GM12872 (cell line): ENCODE measurements at regions not wholly inside any gene's neighbourhood (a gene's known extent, or its start where the extent isn't known, plus 50 kb on each side); places are given as distances from the start of the nearest gene placed in this dataset.

Experiments used
- CTCF ChIP-seq: IDR thresholded peaks from 3 replicates; pipeline ENCODE4 v1.5.1; 2011; ENCODE audit warnings: low read depth, mild to moderate bottlenecking, low read length, moderate library complexity; ENCODE audit not compliant: insufficient read depth

- TF ChIP-seq CTCF: no peak
Measured at GRCh38 chr2:103789381-103790095, 1027.7 kb downstream of the TMEM182 start.

GRCh38 chr2:103792042-103792441, 1030.2 kb downstream of the TMEM182 start:
- TF ChIP-seq CTCF: no peak

GRCh38 chr2:103798291-103798690, 1036.5 kb downstream of the TMEM182 start:
- no peak for TF ChIP-seq CTCF

GRCh38 chr2:103804013-103804412, 1042.2 kb downstream of the TMEM182 start:
- TF ChIP-seq CTCF: no peak

GRCh38 chr2:103805746-103806145, 1043.9 kb downstream of the TMEM182 start:
- no peak for TF ChIP-seq CTCF

GRCh38 chr2:103808814-103809213, 1045.1 kb upstream of the POU3F3 start:
- no peak for TF ChIP-seq CTCF

GRCh38 chr2:103809415-103809814, 1044.5 kb upstream of the POU3F3 start:
- TF ChIP-seq CTCF: no peak
